ENCODE measurements at regions not wholly inside any gene's neighbourhood (a gene's known extent, or its start where the extent isn't known, plus 50 kb on each side); places are given as distances from the start of the nearest gene placed in this dataset.

GRCh38 chr12:34304546-34304945 lies 282.2 kb downstream of the ALG10 start:
- H3K9me3 ChIP-seq (ENCODE audit: low read length) = no peaks in the 10 kb centered on the region
- FAIRE-seq (no peak), DNase-seq (ENCODE audit: low spot score) (no peak), ATAC-seq (no peak)
- intact Hi-C loops (cut with micrococcal nuclease; ENCODE audit: unreplicated experiment) (no loop called here), in situ Hi-C loops (cut with HindIII; ENCODE audit: extremely low pct_ligation_motif_present, low pct_unique_long_range_greater_than_20kb) (no loop called here)
- 18% methylated on average over 13 of the region's 13 CpGs for WGBS (ENCODE audit: low lambda C conversion rate)
- H3K4me1 ChIP-seq (ENCODE audit: insufficient read depth, low read length) = no peaks in the 10 kb centered on the region
- H3K79me2 ChIP-seq (ENCODE audit: insufficient read depth, low read length) = no peaks in the 10 kb centered on the region
- H4K20me1 ChIP-seq (ENCODE audit: insufficient read depth, low read length) = no peaks in the 10 kb centered on the region
- peaks cover 5 to 7% of the 10 kb centered on the region in 2 experiments; a peak in 3 of 5 replicates for H3K27me3 ChIP-seq (ENCODE audit: control insufficient read depth in 1 of 2, insufficient read depth in 2 of 2, low read length in 2 of 2)
- no peaks in the 10 kb centered on the region for H3K36me3 ChIP-seq (replicated peaks in 1 of 2; ENCODE audit: control insufficient read depth in 1 of 2, insufficient read depth in 2 of 2, low read length in 2 of 2)
- no peak overlapping the region for H3K4me3 ChIP-seq (replicated peaks in 1 of 3; ENCODE audit: insufficient read depth in 1 of 3, low read depth in 2 of 3, low read length in 3 of 3)
- no peak overlapping the region for H2AFZ ChIP-seq (ENCODE audit: low read length)
- no peak overlapping the region for H3K27ac ChIP-seq (ENCODE audit: extremely low read length, insufficient read depth, low read length)
- H3K9ac ChIP-seq (ENCODE audit: insufficient read depth, low read depth, low read length) = no peak overlapping the region
- ChIA-PET CTCF (ENCODE audit: low intra/inter-chr PET ratio, low total read pairs) (no interaction called here), POLR2A (no interaction called here)
- H3K4me2 ChIP-seq (ENCODE audit: low read depth, low read length) = no peak overlapping the region
- BruUV-seq (replicated peaks) = no TSS peak
- TF ChIP-seq ETV5 (CRISPR knock-in tag; IDR thresholded peaks at IDR 0.05; ENCODE audit: borderline replicate concordance) (no peak), IKZF5 (CRISPR knock-in tag; IDR thresholded peaks at IDR 0.05) (no peak), PHF8 (CRISPR knock-in tag; IDR thresholded peaks at IDR 0.05) (no peak)
- TF ChIP-seq, protein P1, sequence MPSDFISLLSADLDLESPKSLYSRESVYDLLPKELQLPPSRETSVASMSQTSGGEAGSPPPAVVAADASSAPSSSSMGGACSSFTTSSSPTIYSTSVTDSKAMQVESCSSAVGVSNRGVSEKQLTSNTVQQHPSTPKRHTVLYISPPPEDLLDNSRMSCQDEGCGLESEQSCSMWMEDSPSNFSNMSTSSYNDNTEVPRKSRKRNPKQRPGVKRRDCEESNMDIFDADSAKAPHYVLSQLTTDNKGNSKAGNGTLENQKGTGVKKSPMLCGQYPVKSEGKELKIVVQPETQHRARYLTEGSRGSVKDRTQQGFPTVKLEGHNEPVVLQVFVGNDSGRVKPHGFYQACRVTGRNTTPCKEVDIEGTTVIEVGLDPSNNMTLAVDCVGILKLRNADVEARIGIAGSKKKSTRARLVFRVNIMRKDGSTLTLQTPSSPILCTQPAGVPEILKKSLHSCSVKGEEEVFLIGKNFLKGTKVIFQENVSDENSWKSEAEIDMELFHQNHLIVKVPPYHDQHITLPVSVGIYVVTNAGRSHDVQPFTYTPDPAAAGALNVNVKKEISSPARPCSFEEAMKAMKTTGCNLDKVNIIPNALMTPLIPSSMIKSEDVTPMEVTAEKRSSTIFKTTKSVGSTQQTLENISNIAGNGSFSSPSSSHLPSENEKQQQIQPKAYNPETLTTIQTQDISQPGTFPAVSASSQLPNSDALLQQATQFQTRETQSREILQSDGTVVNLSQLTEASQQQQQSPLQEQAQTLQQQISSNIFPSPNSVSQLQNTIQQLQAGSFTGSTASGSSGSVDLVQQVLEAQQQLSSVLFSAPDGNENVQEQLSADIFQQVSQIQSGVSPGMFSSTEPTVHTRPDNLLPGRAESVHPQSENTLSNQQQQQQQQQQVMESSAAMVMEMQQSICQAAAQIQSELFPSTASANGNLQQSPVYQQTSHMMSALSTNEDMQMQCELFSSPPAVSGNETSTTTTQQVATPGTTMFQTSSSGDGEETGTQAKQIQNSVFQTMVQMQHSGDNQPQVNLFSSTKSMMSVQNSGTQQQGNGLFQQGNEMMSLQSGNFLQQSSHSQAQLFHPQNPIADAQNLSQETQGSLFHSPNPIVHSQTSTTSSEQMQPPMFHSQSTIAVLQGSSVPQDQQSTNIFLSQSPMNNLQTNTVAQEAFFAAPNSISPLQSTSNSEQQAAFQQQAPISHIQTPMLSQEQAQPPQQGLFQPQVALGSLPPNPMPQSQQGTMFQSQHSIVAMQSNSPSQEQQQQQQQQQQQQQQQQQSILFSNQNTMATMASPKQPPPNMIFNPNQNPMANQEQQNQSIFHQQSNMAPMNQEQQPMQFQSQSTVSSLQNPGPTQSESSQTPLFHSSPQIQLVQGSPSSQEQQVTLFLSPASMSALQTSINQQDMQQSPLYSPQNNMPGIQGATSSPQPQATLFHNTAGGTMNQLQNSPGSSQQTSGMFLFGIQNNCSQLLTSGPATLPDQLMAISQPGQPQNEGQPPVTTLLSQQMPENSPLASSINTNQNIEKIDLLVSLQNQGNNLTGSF (CRISPR knock-in tag; IDR thresholded peaks at IDR 0.05) = no peak
- TF ChIP-seq, protein P2, sequence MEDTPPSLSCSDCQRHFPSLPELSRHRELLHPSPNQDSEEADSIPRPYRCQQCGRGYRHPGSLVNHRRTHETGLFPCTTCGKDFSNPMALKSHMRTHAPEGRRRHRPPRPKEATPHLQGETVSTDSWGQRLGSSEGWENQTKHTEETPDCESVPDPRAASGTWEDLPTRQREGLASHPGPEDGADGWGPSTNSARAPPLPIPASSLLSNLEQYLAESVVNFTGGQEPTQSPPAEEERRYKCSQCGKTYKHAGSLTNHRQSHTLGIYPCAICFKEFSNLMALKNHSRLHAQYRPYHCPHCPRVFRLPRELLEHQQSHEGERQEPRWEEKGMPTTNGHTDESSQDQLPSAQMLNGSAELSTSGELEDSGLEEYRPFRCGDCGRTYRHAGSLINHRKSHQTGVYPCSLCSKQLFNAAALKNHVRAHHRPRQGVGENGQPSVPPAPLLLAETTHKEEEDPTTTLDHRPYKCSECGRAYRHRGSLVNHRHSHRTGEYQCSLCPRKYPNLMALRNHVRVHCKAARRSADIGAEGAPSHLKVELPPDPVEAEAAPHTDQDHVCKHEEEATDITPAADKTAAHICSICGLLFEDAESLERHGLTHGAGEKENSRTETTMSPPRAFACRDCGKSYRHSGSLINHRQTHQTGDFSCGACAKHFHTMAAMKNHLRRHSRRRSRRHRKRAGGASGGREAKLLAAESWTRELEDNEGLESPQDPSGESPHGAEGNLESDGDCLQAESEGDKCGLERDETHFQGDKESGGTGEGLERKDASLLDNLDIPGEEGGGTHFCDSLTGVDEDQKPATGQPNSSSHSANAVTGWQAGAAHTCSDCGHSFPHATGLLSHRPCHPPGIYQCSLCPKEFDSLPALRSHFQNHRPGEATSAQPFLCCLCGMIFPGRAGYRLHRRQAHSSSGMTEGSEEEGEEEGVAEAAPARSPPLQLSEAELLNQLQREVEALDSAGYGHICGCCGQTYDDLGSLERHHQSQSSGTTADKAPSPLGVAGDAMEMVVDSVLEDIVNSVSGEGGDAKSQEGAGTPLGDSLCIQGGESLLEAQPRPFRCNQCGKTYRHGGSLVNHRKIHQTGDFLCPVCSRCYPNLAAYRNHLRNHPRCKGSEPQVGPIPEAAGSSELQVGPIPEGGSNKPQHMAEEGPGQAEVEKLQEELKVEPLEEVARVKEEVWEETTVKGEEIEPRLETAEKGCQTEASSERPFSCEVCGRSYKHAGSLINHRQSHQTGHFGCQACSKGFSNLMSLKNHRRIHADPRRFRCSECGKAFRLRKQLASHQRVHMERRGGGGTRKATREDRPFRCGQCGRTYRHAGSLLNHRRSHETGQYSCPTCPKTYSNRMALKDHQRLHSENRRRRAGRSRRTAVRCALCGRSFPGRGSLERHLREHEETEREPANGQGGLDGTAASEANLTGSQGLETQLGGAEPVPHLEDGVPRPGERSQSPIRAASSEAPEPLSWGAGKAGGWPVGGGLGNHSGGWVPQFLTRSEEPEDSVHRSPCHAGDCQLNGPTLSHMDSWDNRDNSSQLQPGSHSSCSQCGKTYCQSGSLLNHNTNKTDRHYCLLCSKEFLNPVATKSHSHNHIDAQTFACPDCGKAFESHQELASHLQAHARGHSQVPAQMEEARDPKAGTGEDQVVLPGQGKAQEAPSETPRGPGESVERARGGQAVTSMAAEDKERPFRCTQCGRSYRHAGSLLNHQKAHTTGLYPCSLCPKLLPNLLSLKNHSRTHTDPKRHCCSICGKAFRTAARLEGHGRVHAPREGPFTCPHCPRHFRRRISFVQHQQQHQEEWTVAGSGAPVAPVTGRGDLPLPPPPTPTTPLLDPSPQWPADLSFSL (CRISPR knock-in tag; IDR thresholded peaks at IDR 0.05) = no peak
- TF ChIP-seq, protein P3, sequence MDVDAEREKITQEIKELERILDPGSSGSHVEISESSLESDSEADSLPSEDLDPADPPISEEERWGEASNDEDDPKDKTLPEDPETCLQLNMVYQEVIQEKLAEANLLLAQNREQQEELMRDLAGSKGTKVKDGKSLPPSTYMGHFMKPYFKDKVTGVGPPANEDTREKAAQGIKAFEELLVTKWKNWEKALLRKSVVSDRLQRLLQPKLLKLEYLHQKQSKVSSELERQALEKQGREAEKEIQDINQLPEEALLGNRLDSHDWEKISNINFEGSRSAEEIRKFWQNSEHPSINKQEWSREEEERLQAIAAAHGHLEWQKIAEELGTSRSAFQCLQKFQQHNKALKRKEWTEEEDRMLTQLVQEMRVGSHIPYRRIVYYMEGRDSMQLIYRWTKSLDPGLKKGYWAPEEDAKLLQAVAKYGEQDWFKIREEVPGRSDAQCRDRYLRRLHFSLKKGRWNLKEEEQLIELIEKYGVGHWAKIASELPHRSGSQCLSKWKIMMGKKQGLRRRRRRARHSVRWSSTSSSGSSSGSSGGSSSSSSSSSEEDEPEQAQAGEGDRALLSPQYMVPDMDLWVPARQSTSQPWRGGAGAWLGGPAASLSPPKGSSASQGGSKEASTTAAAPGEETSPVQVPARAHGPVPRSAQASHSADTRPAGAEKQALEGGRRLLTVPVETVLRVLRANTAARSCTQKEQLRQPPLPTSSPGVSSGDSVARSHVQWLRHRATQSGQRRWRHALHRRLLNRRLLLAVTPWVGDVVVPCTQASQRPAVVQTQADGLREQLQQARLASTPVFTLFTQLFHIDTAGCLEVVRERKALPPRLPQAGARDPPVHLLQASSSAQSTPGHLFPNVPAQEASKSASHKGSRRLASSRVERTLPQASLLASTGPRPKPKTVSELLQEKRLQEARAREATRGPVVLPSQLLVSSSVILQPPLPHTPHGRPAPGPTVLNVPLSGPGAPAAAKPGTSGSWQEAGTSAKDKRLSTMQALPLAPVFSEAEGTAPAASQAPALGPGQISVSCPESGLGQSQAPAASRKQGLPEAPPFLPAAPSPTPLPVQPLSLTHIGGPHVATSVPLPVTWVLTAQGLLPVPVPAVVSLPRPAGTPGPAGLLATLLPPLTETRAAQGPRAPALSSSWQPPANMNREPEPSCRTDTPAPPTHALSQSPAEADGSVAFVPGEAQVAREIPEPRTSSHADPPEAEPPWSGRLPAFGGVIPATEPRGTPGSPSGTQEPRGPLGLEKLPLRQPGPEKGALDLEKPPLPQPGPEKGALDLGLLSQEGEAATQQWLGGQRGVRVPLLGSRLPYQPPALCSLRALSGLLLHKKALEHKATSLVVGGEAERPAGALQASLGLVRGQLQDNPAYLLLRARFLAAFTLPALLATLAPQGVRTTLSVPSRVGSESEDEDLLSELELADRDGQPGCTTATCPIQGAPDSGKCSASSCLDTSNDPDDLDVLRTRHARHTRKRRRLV (CRISPR knock-in tag; IDR thresholded peaks at IDR 0.05) = no peak

Measured in HepG2 (cell line).